B cell (primary cell): ENCODE measurements at regions not wholly inside any gene's neighbourhood (a gene's known extent, or its start where the extent isn't known, plus 50 kb on each side); places are given as distances from the start of the nearest gene placed in this dataset.

Experiments
- ATAC-seq: fragments of 200-7000 bp; cut with Tn5 transposase; one replicate; pipeline ENCODE4 v1.10.0; 2021; ENCODE audit warnings: low read depth, mild to moderate bottlenecking, moderate number of reproducible peaks, moderate library complexity
- CTCF ChIA-PET: fragments of 350-600 bp; sonication (Branson Sonifier 250); formaldehyde crosslinking; loops from one replicate; lab custom pipeline; 2021; ENCODE audit warnings: antibody characterized with exemption, inconsistent platforms; lab: Charles Lee
- POLR2A ChIA-PET: fragments of 350-600 bp; sonication (Branson Sonifier 250); formaldehyde crosslinking; loops from one replicate; lab custom pipeline; 2021; ENCODE audit warnings: antibody characterized with exemption; lab: Charles Lee
- DNase-seq: peaks from one replicate; pipeline ENCODE4 v3.0.0; 2013
- H2AFZ ChIP-seq: 2 replicates; pipeline ENCODE4 v1.6.1; 2012; ENCODE audit warnings: mild to moderate bottlenecking, low read depth, low read length; ENCODE audit not compliant: insufficient read depth, poor library complexity, severe bottlenecking
- H3K27ac ChIP-seq, 2 donors: 1 replicate in 1 of 2; 2 replicates in 1 of 2; pipeline ENCODE4 v1.5.1; 2012 to 2013; ENCODE audit warnings: low read length in 2 of 2, mild to moderate bottlenecking in 2 of 2, moderate library complexity in 1 of 2
- H3K27me3 ChIP-seq, 4 experiments: fragments of 200-600 bp in 1 of 4; sonication (generic) in 1 of 4; replicated peaks in 1 of 4; 1 replicate in 2 of 4; 2 replicates in 2 of 4; pipeline versions ENCODE4 v1.6.1 to v1.7.0; 2013 to 2016; ENCODE audit warnings: low read length in 3 of 4, mild to moderate bottlenecking in 2 of 4, mixed read lengths in 1 of 4, moderate library complexity in 1 of 4; ENCODE audit not compliant: insufficient read depth in 4 of 4, control insufficient read depth in 3 of 4; ENCODE audit errors: control extremely low read depth in 1 of 4
- H3K36me3 ChIP-seq, 2 experiments: replicated peaks in 1 of 2; 1 replicate in 1 of 2; 2 replicates in 1 of 2; pipeline versions ENCODE4 v1.6.1 to v1.7.1; 2013; ENCODE audit warnings: low read length in 1 of 2; ENCODE audit not compliant: insufficient read depth in 2 of 2, control insufficient read depth in 1 of 2; ENCODE audit errors: control extremely low read depth in 1 of 2, extremely low read depth in 1 of 2
- H3K4me1 ChIP-seq, 2 donors: fragments of 200-600 bp in 1 of 2; sonication (generic) in 1 of 2; 1 replicate in 1 of 2; 2 replicates in 1 of 2; pipeline versions ENCODE4 v1.5.1 to v1.6.1; 2013 to 2017; ENCODE audit warnings: low read length in 2 of 2; ENCODE audit not compliant: control insufficient read depth in 2 of 2, insufficient read depth in 2 of 2
- H3K4me2 ChIP-seq: replicated peaks from 2 replicates; pipeline ENCODE3; 2012; ENCODE audit warnings: mild to moderate bottlenecking, low read depth, low read length; ENCODE audit not compliant: poor library complexity, severe bottlenecking
- H3K4me3 ChIP-seq, 5 experiments: fragments of 200-600 bp in 1 of 5; sonication (generic) in 1 of 5; 1 replicate in 3 of 5; 2 replicates in 2 of 5; pipeline versions ENCODE4 v1.5.1 to v1.7.0; 2011 to 2016; ENCODE audit warnings: low read length in 4 of 5, mild to moderate bottlenecking in 4 of 5, low read depth in 2 of 5, control low read depth in 1 of 5, moderate library complexity in 1 of 5; ENCODE audit not compliant: insufficient read depth in 1 of 5; ENCODE audit errors: control extremely low read depth in 1 of 5, extremely low read depth in 1 of 5
- H3K79me2 ChIP-seq: fragments of 200-600 bp; sonication (generic); one replicate; pipeline ENCODE4 v1.6.0; 2016; ENCODE audit warnings: low read length; ENCODE audit not compliant: control insufficient read depth, insufficient read depth
- H3K9ac ChIP-seq: fragments of 200-600 bp; sonication (generic); 2 replicates; pipeline ENCODE4 v1.6.1; 2017; ENCODE audit warnings: mild to moderate bottlenecking, low read length, moderate library complexity
- H3K9me3 ChIP-seq, 3 donors: one replicate each; pipeline versions ENCODE4 v1.6.1 to v1.7.1; 2013; ENCODE audit warnings: low read length in 2 of 3; ENCODE audit not compliant: control insufficient read depth in 2 of 3, insufficient read depth in 1 of 3; ENCODE audit errors: control extremely low read depth in 1 of 3
- H4K20me1 ChIP-seq: 2 replicates; pipeline ENCODE4 v1.6.0; 2012; ENCODE audit warnings: mild to moderate bottlenecking, low read length; ENCODE audit not compliant: insufficient read depth, control insufficient read depth, poor library complexity, severe bottlenecking
- H3K27ac Mint-ChIP-seq: one replicate; pipeline ENCODE4 v1.8.0; 2021; ENCODE audit warnings: mixed read lengths
- H3K27me3 Mint-ChIP-seq: one replicate; pipeline ENCODE4 v1.8.0; 2021; ENCODE audit warnings: mixed read lengths
- H3K4me1 Mint-ChIP-seq: one replicate; pipeline ENCODE4 v1.8.0; 2021; ENCODE audit warnings: mixed read lengths
- H3K4me3 Mint-ChIP-seq: one replicate; pipeline ENCODE4 v1.8.0; 2021; ENCODE audit warnings: mixed read lengths
- H3K9me3 Mint-ChIP-seq: one replicate; pipeline ENCODE4 v1.8.0; 2022; ENCODE audit warnings: mixed read lengths; ENCODE audit not compliant: insufficient read depth
- CTCF ChIP-seq: fragments of 200-600 bp; IDR thresholded peaks from one replicate; pipeline ENCODE4 v1.8.0; 2022; ENCODE audit warnings: antibody characterized with exemption, mild to moderate bottlenecking
- EZH2 ChIP-seq: IDR thresholded peaks from 2 replicates; pipeline ENCODE4 v1.6.1; 2012; ENCODE audit warnings: borderline replicate concordance, low read depth, mild to moderate bottlenecking, moderate library complexity, low read length; ENCODE audit not compliant: insufficient read depth, poor library complexity, severe bottlenecking
- WGBS: methylation state at CpG from one replicate; pipeline ENCODE4 v1.1.5; 2013; ENCODE audit warnings: missing lambda C conversion rate; ENCODE audit not compliant: insufficient coverage; 5-methylcytosine and 5-hydroxymethylcytosine counted together
- intact Hi-C: fragments of 100-400 bp; cut with micrococcal nuclease; formaldehyde crosslinking; loops from one replicate; pipeline ENCODE4 v1.10.0; 2022

GRCh38 chr10:123380491-123381085, 226.4 kb downstream of the BUB3 start:
- no peak overlapping the region for H3K4me2 ChIP-seq
- intact Hi-C loops, result no loop called here
- peaks cover 0 to 6% (median under 1%) of the 10 kb centered on the region in 3 donors for H3K9me3 ChIP-seq
- ChIA-PET POLR2A (no interaction called here), CTCF (no interaction called here)
- H3K79me2 ChIP-seq, result no peaks in the 10 kb centered on the region
- Mint-ChIP-seq H3K4me3 (no peak overlapping the region), H3K27ac (no peak overlapping the region), H3K4me1 (no peaks in the 10 kb centered on the region), H3K27me3 (peaks cover 4% of the 10 kb centered on the region), H3K9me3 (peaks cover 1% of the 10 kb centered on the region)
- H3K36me3 ChIP-seq, result no peaks in the 10 kb centered on the region
- no peak overlapping the region for H2AFZ ChIP-seq
- H3K27me3 ChIP-seq, result no peaks in the 10 kb centered on the region
- H4K20me1 ChIP-seq, result no peaks in the 10 kb centered on the region
- 100% methylated on average over 3 of the region's 7 CpGs for WGBS
- no peak for ATAC-seq
- H3K9ac ChIP-seq, result no peak overlapping the region
- no peak overlapping the region for H3K4me3 ChIP-seq
- no peak overlapping the region for H3K27ac ChIP-seq
- no peaks in the 10 kb centered on the region for H3K4me1 ChIP-seq
- TF ChIP-seq EZH2 (no peak), CTCF (no peak)
- DNase-seq, result no peak

GRCh38 chr10:123381224-123381623, 227.0 kb downstream of the BUB3 start:
- ATAC-seq (no peak), DNase-seq (no peak)
- intact Hi-C loops, result no loop called here
- Histone ChIP-seq H3K4me2 (no peak overlapping the region), H3K9ac (no peak overlapping the region), H3K36me3 (no peaks in the 10 kb centered on the region), H4K20me1 (no peaks in the 10 kb centered on the region), H2AFZ (no peak overlapping the region), H3K4me1 (no peaks in the 10 kb centered on the region), H3K9me3 (peaks cover 0 to 7% (median 3%) of the 10 kb centered on the region in 3 donors), H3K79me2 (no peaks in the 10 kb centered on the region), H3K27me3 (no peaks in the 10 kb centered on the region), H3K4me3 (no peak overlapping the region), H3K27ac (no peak overlapping the region)
- Mint-ChIP-seq H3K27me3 (peaks cover 4% of the 10 kb centered on the region), H3K4me1 (no peaks in the 10 kb centered on the region), H3K4me3 (no peak overlapping the region), H3K27ac (no peak overlapping the region), H3K9me3 (peaks cover 3% of the 10 kb centered on the region)
- CTCF ChIA-PET, result no interaction called here
- 44% methylated on average over 2 of the region's 5 CpGs for WGBS
- no peak for TF ChIP-seq EZH2
- TF ChIP-seq CTCF, result no peak
- POLR2A ChIA-PET, result no interaction called here
